HT1080 (cell line): ENCODE measurements at regions not wholly inside any gene's neighbourhood (a gene's known extent, or its start where the extent isn't known, plus 50 kb on each side); places are given as distances from the start of the nearest gene placed in this dataset.

Experiments used
- DNase-seq: peaks from one replicate; pipeline ENCODE4 v3.0.0-alpha.2; 2015; ENCODE audit warnings: low read depth

DNA sequence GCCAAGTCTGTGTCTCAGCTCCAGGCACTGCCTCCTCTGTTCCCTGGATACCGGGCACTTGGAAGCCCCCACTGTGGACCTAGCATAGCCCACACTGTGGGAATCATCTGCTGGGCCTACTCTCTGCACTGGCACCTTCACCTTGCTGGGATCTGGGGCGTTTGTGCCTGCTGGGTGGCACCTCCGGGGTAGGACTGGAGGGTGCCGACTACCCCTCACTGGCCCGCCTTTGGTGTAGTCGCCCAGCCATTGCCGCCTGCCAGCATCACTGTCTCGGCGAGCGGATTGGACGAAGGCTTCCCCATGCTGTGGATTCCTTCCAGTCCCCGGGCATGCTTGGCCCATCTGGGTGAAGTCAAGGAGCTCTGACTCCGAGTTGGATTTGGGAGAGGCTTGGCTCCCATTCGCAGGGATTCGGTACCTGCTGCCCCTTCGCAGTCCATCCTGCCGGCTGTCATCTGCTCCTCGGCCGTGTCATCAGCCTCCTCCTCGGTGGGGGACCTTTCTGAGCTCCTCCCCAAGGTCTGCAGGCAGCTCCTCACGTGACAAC, 180.6 kb upstream of the HDAC4 start:
- no peak for DNase-seq

DNA sequence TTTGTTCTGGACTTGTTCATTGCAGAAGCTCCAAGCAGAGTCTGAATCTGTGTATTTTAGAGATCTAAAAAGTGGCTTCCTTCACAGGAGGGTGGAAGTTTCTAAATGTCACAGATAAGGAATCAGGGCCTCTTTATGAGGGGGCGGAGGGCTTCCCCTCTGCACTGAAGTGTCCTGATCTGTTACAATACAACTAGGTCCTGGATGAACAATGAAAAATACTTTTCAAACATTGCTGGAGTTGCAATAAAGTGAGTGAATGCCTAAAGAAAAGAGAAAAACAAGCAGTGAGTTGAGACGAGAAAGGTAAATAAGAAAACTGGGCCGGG, 179.3 kb upstream of the HDAC4 start:
- DNase-seq, result no peak

DNA sequence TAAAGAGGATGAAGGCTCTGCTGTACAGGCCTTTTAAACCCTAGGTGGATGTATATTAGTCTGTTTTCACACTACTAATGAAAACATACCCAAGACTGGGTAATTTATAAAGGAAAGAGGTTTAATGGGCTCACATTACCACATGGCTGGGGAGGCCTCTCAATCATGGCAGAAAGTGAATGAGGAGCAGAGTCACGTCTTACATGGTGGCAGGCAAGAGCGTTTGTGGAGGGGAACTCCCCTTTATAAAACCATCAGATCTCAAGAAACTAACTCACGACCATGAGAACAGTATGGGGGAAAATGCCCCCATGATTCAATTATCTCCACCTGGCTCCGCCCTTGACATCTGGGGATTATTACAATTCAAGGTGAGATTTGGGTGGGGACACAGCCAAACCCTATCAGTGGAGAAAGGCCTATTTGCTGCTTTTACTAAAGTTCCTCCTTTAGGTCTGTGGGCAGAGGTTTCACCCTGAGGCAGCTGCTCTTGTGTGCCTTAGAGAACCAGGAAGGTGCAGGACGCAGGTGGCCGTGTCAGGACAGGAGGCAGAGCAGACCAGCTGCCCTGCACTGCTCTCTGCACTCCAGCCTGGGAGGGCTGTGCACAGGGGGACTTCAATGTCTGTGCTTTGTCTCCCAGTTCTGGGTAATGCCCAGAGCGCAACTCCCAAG, 178.8 kb upstream of the HDAC4 start:
- DNase-seq, result no peak

DNA sequence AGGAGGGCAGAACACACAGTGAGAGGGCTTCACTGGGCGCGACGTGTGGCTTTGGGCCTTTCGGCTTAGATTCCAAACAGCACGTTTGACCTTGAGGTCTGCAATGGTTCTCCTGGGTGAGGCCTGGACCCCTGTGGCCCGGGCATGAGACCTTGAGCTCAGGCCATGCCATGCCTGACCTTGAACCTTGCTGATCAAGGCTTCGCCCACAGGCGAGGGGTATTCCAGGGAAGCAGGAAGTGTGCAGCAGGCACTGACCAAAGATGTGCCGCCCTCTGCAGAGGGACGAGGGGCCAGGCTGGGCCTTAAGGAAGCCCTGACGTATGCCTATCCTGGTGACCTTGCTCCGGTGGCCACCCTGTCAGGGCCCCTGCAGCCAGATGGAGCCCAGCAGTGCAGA, 178.3 kb upstream of the HDAC4 start:
- DNase-seq, result no peak

DNA sequence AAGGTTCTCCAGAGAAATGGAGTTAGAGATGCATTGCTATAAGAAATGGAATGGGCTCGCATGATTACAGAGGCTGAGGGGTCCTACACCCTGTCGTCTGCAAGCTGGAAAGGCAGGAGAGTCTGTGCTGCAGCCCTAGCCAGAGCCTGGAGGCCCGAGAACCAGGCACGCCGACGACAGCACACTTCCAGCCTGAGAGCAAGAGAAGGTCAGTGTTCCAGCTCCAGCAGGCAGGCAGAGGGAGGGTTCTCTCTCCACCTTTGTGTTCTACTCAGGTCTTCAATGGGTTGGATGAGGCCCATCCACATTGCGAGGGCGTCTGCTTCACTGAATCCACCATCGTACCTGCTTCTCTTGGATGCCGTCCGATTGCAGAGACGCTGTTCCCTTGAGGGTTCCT, 177.6 kb upstream of the HDAC4 start:
- no peak for DNase-seq

- DNase-seq, result no peak
Measured at GRCh38 chr2:239577935-239578334, 177.1 kb upstream of the HDAC4 start.

- DNase-seq, result no peak
Measured at GRCh38 chr2:239576784-239577685, 176.2 kb upstream of the HDAC4 start.

GRCh38 chr2:239575931-239576445, 175.2 kb upstream of the HDAC4 start:
- DNase-seq, result no peak

DNA sequence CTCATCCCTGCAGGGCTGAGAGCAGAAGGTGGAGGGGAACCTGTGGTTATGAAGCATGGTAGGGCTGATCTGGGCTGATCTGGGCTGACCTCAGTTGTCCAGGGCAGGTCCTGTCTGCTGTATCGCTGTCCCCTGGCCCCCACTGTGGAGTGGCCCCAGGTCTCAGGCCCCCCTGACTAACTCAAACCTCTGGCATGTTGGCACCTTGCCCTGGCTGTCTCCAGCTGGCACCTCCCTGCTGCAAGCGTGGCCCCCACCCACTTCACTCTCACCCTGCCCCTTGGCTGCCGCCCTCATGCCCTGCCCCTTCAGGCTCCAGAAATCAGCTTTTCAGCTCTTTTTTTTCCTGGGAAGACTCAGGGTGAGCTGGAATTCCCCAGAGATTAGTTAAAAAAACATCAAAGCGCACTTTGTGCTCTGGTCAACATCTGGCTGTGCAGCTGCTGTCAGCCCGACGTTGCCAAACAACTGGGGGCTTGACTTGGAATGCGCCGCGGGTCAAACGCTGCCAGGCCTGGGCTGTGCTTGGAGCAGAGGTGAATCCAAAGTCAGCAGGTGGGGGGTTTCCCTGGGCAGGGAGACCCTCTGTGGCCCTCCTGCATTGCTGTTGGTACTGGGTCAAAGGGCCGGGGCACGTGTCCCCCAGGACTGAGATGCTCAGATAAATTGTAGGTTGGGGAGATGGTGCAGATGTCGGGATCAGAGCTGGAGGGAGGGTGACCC, 173.8 kb upstream of the HDAC4 start:
- no peak for DNase-seq

- DNase-seq, result no peak
Measured at GRCh38 chr2:239574054-239574433, 173.2 kb upstream of the HDAC4 start.

DNA sequence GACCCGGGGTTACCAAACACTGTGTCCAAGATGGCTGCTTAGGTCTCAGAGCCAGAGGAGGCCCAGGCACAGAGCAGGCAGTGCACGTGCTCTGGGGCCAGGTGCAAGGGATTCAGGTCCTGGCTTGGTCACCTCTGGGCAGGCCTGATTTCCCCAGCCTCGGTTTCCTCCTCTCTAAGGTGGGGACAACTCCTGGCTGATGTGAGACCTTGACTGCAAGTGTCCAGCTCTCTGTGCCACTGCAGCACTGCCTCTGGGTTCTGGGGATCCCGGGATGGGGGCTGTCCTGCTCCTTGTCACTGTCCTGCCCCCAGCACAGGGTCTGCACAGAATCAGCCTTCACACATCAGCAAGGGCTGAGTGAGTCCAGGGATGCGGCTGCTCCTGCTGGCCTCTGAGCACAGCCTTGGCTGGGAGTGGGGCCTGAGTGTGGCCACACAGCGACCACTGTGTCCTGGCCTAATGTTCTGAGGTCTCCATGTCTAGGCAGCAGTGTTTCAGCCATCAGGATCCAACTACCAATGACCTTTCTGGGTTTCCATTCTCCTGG, 170.2 kb upstream of the HDAC4 start:
- DNase-seq, result no peak

GRCh38 chr2:239570216-239570925, 169.6 kb upstream of the HDAC4 start:
- DNase-seq, result no peak

DNA sequence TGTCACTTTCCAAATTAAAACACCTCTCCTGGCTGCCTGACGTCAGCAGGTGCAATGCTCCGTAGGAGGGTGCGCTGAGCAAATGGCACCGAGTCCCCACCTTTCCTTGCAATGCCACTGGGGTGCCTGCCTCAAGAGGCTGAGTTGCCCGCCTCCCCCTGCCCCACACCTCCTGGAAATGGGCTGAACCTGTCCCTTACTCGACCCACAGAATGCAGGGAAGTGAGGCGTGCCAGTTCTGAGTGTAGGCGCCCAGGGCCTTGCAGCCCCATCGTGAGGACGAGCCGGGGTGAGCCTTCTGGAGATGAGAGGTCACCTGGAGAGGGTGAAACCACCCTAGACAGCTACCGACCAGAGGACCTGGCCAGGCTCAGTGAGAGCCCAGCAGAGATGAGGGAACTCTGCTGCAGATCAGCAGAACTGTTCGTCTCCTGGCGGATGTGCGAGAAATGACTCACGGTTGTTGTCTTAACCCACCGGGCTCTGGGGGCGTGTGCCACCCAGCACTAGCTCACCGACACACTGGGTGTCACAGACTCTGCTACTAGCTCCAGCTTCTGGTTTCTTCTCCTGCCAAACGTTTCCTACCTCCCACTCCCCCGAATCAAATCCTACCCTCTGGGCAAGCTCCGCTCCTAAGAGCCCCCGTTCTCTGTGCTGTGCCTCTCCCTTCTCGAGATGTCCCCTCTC, 168.7 kb upstream of the HDAC4 start:
- DNase-seq, result peak; percentile 63

- no peak for DNase-seq
Measured at GRCh38 chr2:239568601-239569000, 167.8 kb upstream of the HDAC4 start.

DNA sequence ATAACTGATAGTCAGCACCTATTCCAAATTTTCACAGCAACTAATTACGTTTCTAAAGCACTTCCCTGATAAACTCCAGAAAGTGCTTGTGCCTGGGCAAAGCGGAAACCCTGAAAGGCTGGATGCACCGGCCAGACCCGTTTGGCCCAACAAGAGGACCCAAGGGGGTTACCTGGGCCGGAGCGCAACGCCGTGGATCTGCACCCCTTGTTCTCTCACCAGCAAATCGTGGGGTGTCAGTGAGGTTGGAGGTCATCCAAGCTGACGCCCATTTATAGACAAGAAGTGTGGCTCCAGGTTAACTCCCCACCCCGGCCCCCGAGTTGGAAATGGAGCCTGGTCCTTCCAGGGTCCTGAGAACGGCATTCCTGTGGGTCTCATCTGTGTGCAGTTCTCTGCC, 167.0 kb upstream of the HDAC4 start:
- DNase-seq, result no peak

GRCh38 chr2:239566995-239567568, 166.3 kb upstream of the HDAC4 start:
- no peak for DNase-seq

GRCh38 chr2:239566162-239566994, 165.6 kb upstream of the HDAC4 start:
- DNase-seq, result no peak

GRCh38 chr2:239564587-239564986, 163.8 kb upstream of the HDAC4 start:
- no peak for DNase-seq

DNA sequence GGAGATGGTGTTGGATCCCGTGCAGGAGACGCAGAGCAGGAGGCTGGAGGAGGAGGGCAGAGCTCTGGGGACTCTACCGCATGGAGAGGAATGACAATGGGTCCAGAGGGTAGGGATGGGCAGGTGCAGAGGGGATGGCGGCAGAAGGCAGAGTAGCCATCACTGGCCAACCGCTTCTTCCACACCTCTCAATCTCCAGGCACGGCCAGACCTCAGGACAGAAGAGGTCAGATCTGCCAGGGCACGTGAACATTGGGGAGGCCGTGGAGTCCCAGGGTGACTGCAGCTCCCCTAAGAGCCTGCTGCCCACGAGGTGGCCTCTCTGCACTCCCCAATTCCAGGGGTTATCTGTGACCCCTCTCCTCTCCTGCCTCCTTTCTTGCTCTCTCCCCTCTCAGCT, 162.7 kb upstream of the HDAC4 start:
- DNase-seq, result no peak
